GM19025 (cell line): ENCODE measurements at regions not wholly inside any gene's neighbourhood (a gene's known extent, or its start where the extent isn't known, plus 50 kb on each side); places are given as distances from the start of the nearest gene placed in this dataset.

Experiments used
- ATAC-seq: cut with Tn5 transposase; IDR thresholded peaks from one replicate; pipeline ENCODE4 v1.9.1; 2021; ENCODE audit warnings: mild to moderate bottlenecking, low read depth, moderate library complexity; ENCODE audit not compliant: unreplicated experiment

DNA sequence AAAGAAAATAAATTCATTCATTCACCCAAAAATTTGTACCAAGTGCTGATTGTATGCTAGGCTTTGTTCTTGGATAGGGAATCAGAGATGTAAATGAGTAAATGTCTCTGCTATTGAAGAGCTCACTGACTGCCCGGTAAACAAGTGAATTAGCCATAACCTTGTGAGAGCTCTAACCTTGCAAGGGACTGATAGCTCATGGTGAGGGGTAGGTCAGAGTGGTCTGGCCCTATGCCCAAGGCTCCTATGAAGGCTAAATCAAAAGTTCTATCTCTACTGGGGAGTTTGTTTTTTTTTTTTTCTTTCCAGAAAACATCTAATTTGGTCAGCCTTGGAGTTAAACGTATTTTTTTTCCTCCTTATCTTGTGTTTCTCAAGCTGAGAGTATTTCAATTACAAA, 172.8 kb upstream of the CDH11 start:
- no peak for ATAC-seq

DNA sequence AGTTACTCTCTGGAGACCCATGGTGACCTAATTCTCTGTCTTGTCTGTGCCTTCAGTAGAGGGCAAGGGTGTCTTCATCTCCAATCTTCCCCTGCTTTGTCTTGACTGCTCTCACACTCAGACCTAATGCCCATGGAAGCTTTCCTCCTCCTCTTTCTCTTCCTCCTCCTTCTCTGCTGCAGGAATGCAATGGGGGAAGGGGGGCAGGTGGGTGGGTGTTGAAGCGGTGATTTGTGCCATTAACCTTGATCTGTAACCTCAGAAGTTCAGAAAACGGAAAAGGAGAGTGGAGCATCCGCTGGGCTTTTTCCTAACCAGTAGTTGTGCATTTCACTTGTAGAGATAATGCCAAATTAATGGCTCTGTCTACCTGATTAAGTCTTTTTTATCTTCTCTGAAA, 172.3 kb upstream of the CDH11 start:
- no peak for ATAC-seq

DNA sequence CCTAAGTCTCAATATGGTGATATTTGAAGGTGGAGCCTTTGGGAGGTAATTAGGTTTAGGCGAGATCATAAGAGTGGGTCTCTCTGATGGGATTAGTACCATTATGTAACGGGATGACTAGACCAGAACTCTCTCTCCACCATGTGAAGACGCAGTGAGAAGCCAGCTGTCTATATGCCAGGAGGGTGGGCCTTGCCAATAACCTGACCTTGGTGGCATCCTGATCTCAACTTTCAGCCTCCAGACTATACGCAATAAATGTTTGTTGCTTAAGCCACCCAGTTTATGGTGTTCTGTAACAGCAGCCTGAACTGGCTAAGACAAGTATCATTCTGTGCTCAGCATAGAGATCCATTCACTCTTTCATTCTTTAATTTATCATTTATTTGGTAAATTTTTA, 167.2 kb upstream of the CDH11 start:
- ATAC-seq = no peak

DNA sequence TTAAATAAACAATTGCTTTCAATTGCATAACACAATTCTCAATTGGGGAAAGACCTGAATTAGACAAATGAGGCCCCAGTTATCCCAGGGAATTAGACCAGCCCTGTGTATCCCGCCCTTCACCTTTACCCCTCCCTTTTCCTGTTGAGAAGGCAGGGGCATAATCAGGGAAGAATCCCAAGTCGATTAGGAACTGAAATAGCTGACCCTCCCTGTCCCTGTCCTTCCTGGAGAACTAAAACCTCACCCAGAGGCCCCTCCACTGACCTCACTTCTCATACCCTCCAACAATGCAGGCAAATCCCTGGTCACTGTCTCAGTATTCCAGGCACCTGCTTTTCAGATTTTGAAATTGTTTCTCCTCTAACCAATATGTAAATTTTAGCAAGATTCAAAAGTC, 165.4 kb upstream of the CDH11 start:
- no peak for ATAC-seq

DNA sequence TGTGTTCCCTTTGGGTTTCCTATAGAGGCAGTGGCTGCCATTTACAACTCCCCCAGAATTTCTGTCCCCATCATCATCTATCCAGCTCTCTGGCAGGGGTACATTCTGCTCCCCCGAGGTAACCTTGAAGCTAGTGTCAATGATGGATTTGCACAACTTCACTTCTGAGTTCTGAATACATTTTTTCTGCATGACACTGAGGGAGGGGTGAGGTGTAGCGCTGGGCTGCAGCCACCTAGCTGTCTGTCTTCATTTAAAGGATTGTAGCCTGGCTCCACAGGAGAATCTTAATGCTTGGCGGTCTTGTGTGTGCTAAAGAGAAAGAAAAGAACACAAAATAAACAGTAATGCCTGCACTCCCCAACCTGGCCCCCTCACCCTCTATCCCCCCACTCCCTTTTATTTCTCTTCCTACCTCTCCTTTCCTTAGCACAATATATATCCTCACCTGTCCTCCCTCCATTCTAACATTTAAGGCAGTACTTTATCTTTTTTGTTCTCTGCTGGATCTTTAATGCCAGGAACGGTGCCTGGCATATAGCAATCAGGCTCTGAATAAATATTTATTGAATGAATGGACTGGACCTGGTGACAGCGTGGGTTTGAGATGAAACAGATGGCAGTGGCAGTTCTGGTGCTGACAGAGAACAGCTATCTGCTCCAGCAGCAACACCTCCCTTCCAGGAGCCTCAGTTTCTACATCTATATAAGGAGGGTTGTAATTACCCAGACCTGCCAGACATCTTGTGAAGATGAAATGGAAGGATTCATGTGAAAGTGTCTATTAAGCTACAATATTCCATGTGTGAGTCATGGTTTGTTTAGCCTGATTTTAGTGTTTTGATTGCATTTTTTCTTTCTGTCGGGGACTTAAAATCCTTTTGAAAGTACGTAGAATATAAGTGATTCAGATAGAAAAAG, 163.5 kb upstream of the CDH11 start:
- ATAC-seq = no peak

DNA sequence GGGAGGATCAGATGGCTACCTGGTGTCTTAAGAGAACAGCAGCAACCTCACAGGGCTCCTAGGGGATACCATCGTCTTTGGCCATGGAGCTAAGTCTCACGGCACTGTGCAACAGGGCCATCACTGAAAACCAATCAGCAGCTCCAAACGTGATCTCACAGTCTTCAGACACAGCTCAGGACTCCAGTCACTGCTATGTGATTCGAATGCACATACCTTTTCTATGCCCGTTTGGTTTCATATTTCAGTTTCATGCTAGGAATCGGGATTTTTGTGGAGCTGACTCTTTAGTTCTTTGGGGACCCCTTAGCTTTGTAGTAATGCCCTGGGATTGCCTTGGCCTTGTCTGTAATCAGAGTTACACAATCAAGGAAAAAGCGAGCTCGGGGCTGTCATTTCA, 162.8 kb upstream of the CDH11 start:
- ATAC-seq = no peak

DNA sequence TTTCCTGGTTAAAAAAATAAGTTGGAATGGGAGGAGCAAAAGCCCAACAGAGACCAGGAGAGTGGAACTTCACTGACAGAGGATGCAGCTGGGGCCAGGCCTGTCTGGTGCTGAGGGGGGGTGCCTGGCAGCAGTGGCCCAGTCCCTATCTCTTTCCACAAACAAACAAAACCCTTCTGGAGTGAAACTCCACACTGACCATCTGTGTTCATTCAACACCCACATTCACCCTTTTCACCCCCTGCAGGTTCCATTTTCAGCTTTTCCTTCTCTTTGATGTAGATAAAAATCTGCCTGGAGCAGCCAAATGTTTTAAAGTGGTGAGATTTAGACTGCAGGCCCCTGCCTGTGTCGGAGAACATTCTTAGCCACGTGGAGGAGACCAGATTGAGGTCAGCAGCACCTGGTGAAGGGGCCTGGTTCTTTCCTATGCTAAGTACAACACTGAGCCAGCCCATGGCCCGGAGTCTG, 161.4 kb upstream of the CDH11 start:
- no peak for ATAC-seq

DNA sequence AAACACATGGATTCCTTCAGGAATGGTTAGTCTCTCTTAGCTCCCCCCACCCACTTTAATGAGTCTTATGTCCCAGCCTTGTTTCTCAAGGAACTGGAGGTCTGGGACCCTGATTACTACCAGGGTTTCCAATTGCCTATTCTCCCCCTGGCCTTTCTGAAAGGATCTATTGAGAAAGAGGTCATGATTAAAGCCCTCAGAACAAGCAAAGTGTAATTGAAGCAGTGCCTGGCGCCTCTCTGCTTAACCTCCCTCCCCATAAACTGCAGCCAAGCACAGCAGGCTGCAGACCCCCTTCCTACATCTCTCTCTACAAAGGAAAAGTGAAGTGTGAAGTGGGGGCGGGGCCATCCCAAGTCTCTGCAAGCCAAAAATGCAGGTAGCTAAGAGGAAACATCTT, 159.7 kb upstream of the CDH11 start:
- no peak for ATAC-seq

DNA sequence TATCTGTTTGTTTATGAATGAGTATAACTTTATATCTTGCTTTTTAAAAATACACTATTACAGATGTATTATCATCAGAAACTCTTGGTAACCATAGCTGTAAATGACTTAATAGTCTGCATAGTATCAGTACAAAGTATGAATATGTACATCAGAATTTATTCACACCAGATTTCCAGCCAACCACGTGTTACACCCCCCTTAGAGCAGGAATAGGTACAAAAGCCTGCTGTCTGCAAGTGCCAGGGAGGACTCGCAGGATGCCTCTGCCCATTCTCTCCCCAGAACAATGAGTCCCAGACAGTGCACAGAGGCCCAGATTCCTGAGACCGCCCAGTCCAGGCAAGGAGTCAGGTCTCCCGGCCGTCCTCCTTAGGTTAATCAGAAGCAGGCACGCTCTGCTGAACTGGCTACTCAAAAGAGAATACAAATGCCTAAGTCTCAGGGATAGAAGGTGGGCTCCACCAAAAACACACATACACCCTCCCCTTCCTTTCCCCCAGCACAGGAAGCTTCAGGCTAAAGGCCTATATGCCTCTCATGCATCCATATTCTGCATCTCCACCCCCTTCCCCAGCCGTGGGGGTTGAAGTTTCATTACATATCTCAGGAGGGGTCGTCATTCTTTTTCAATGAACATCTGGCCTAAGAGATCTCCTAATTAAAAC, 159.1 kb upstream of the CDH11 start:
- ATAC-seq = no peak

DNA sequence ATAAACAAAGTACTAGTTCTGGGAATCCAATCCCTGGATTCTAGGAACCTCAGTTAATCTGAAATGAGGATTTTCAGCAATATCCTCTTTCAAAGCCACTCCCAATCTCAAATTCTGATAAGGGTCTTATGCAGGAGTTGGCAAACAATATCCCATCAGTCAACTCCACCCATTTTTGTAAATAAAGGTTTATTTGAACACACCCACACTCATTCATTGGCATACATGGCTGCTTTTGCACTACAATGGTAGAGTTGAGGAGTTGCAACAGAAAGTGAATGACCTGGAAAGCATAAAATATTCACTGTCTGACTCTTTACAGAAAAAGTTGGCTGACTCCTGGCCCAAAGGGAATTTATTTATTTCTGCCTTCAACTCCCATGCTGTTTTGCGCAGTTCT, 157.7 kb upstream of the CDH11 start:
- ATAC-seq = no peak

DNA sequence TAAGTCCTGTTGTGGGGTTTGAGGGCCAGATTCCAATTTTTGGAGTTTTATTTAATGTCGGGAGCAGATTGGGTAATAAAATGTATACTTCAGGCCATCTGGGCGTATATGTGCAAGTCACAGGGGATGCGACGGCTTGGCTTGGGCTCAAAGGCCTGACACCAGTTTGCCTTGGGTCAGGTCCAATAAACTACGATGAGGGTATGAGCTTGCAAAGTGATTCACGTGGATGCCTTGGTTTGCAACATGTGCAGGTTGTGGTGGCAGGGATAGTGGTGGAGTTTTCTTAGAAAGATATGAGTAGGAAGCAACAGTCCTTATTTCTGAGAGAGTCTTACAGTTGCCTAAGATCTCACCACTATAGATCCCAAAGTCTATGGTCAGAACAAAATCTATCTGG, 157.0 kb upstream of the CDH11 start:
- ATAC-seq = no peak

DNA sequence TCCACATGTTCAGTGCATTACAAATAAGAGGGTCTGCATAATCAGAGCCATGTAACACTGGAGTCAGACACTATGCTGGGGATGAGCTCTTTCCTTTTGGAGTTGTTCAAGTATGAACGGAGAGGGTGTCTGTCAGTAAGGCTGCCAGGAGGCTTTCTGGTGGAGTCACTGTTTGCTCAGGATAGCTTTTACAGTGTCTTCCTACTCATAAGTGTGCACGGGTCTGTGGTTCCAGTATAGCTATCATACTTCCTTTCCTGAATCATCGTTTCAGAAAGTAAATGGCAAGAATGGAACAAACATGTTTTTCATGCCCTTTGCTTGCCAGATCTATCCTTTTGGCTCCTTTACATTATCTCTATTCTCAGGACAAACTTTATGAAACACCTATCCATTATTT, 152.7 kb upstream of the CDH11 start:
- no peak for ATAC-seq

DNA sequence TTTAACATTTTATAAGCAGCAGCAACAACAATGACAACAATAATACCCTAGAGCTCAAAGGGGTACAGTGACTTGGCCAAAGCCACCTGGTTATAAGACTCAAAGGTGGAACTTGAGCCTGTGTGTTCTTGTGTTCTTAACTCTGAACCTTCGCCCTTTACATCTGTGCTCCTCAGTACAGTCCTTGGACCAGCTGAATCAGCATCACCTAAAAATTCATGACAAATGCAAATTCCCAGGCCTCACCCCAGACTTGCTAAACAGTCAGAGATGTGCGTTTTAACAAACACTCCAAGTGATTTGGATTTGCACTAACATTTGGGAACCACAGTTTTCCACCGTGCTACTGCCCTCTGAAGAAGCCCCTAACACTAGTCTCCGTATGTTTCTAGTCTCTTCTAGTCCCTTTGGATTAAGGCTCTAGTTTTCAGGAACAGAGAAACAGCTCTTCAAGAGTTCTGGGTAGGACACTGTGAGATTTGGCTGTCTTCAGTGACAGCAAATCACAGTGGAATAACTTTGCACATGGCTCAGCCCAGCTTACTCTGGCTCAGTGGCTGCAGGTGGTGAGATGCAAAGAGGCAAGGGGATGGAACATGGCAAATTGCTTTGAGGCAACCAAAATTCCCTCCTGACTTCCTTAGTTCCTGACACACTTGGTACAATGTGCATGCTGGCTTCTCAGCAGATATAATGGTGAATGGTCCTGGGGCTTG, 151.0 kb upstream of the CDH11 start:
- ATAC-seq = no peak

DNA sequence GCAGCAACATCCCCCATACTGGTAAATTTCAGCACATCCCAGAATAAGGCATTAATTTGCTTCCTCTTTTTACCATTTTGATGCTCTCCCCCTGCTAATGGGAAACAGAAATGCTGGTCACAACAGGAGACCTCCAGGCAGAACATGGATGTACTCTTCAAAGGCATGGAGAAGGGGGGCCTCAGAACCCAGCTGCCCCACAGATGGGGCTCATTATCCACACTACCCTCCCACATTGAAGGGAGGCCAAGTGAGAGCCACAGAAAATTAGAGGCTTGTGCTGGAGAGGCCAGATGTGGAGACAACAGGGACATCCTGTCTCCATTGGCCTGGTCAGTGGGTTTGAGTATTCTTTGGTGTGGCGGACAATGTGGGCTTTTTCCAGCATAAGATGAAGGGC, 150.1 kb upstream of the CDH11 start:
- no peak for ATAC-seq

DNA sequence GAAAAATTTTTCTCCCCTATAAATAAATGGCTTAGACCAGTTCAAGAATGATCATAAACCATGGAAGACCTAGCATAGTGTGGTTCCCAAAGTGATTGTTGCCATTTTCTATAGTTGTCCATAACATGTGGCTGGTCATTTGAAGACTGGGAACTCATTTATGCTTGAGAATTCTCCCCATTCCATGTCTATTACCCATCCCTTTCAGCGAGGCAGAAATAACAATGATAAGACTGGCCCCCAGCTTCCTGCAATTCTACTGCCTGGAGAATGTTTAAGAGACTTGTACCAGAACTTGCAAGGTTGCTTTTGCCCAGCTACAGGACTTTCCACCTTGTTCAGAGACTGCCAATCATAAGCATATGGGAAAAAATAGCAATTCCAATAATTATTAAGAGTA, 146.5 kb upstream of the CDH11 start:
- ATAC-seq = no peak

DNA sequence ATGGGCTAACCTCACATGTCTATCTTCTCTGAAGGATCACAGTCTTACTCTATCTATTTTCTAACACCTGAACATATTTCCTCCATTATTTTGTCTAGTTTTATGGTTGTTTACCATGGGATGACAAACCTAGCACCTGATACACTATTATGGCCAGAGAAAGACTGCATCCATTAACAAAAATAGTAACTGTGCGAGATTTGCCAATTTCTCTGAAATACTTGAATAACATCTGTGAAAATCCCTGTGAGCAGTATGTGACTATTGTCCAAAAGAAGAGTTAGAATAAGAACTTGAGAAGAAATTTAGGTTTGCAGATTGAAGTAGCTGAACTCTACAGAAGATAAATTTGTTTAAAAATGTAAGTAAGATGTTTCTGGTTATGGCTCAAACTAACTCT, 142.0 kb upstream of the CDH11 start:
- no peak for ATAC-seq

DNA sequence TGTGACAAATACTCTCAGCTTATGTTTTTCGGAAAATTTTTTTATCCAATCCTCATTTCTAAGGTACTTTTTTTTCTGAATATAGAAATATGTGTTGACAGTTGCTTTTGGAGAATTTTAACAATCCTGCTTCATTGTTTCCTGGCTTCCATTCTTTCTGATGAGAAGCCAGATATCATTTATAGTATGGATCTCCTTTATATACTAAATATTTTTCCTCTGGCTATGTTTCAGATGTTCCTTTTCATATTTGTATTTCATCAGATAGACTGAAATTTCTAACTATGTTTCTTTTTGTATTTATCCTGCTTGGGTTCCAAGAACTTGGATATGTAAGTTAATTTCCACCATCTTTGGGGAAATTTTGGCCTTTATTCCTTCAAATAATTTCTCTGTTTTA, 138.9 kb upstream of the CDH11 start:
- no peak for ATAC-seq

DNA sequence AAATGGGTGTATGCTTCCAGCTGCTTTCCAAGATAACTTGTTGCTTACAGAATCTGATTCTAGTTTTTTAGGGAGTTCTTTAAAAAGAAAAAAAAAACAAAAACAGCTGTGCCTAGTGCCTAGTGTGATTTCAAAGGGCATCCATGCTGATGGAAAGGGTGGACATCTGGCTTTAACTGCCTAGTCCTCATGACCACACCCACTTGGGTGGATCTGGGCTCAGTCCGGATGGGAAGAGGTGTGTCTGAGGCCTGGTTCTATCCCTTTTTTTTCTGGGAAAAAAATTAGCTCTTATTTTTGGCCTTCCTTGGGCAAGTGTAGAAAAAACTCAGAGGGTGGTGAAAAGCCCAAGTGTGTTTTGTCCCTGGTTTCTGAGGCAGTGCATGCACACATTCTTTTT, 132.3 kb upstream of the CDH11 start:
- ATAC-seq = no peak

DNA sequence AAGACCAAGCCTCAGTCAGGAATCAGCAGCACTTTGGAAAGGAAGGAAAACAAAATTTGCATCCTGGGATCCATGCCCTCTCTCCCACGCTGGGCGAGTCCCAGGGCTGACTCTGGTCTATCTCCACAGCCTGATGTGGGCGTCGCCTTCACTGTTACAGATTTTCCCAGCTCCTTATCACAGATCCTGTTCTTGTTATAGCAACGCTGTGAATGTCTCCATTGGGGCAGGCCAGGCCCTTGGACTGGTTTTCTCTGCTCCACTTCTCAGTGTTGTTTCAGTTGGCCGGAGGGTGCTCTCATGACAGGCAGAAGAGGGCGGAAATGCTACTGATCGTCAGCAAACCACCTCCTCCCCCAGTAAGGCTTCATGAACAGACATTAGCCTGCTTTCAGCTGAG, 127.9 kb upstream of the CDH11 start:
- ATAC-seq = no peak

DNA sequence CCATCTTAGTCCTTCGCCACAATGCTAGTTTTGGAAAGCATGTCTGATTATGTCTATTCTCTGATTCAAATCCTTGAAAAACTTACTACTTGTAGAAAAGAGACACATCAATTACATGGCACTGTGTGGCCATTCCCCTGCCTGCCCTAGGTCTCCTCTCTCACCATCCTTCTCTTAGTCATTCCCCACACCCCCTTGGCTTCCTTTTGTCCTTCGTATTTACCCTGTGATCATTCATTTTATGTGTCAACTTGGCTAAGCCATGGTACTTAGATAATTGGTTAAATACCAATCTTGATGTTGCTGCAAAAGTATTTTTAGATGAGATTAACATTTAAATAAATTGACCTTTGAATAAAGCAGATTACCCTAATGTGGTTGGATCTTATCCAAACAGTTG, 122.9 kb upstream of the CDH11 start:
- ATAC-seq = no peak
